Liver (tissue), 3 donors: ENCODE measurements at regions not wholly inside any gene's neighbourhood (a gene's known extent, or its start where the extent isn't known, plus 50 kb on each side); places are given as distances from the start of the nearest gene placed in this dataset.

Experiments
- FOXA1 ChIP-seq: IDR thresholded peaks from 2 replicates; pipeline ENCODE4 v1.6.1; 2016; ENCODE audit warnings: antibody characterized with exemption
- GABPA ChIP-seq, 2 donors: IDR thresholded peaks in 1 of 2; conservative IDR thresholded peaks in 1 of 2; 2 replicates each; pipeline ENCODE4 v1.6.1; 2016; ENCODE audit warnings: antibody characterized with exemption in 2 of 2, mild to moderate bottlenecking in 1 of 2, moderate library complexity in 1 of 2
- HNF4G ChIP-seq: IDR thresholded peaks from 2 replicates; pipeline ENCODE4 v1.6.1; 2016; ENCODE audit warnings: antibody characterized with exemption
- RXRA ChIP-seq, 2 donors: IDR thresholded peaks; 2 replicates each; pipeline ENCODE4 v1.6.1; 2017 to 2018; ENCODE audit warnings: antibody characterized with exemption in 2 of 2, mild to moderate bottlenecking in 1 of 2
- TF ChIP-seq, protein P1 (sequence below): fragments of 150-350 bp; IDR thresholded peaks from 2 replicates; pipeline ENCODE4 v1.5.1; 2017; ENCODE audit warnings: improper control_type of control experiment, low read depth, low read length; ENCODE audit not compliant: missing input control
- donor health status: healthy.
- donor health status: healthy.

DNA sequence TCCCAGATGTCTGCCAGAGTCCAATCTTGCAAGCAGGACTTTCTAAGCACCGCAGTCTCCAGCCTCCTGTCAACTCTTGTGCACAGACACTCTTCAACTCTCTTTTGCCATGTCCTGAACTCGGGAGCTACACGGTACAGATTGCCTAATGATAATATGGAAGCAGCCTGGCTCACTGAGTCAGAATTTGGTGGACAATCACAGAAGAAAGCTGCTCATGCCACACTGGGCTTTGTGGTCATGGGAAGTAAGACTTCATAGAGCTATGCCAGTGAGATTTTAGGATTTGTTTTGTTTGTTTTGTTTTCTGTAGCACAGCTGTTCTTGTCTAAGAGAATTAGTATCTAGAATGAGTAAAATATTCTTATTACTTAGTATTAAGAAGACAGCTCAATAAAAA lies 144.1 kb upstream of the PRSS58 start:
- TF ChIP-seq, protein P1, sequence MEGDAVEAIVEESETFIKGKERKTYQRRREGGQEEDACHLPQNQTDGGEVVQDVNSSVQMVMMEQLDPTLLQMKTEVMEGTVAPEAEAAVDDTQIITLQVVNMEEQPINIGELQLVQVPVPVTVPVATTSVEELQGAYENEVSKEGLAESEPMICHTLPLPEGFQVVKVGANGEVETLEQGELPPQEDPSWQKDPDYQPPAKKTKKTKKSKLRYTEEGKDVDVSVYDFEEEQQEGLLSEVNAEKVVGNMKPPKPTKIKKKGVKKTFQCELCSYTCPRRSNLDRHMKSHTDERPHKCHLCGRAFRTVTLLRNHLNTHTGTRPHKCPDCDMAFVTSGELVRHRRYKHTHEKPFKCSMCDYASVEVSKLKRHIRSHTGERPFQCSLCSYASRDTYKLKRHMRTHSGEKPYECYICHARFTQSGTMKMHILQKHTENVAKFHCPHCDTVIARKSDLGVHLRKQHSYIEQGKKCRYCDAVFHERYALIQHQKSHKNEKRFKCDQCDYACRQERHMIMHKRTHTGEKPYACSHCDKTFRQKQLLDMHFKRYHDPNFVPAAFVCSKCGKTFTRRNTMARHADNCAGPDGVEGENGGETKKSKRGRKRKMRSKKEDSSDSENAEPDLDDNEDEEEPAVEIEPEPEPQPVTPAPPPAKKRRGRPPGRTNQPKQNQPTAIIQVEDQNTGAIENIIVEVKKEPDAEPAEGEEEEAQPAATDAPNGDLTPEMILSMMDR: no peak
- TF ChIP-seq RXRA (IDR thresholded peaks at IDR 0.05): no peak
- TF ChIP-seq FOXA1: no peak
- no peak for TF ChIP-seq GABPA (IDR thresholded peaks at IDR 0.05 in 1 of 2, conservative IDR thresholded peaks at IDR 0.05 in 1 of 2)
- no peak for TF ChIP-seq HNF4G
